Dermis blood vessel endothelial cell (primary cell): ENCODE measurements at regions not wholly inside any gene's neighbourhood (a gene's known extent, or its start where the extent isn't known, plus 50 kb on each side); places are given as distances from the start of the nearest gene placed in this dataset.

Experiments
- DNase-seq: peaks from one replicate; pipeline ENCODE4 v3.0.0; 2010

DNA sequence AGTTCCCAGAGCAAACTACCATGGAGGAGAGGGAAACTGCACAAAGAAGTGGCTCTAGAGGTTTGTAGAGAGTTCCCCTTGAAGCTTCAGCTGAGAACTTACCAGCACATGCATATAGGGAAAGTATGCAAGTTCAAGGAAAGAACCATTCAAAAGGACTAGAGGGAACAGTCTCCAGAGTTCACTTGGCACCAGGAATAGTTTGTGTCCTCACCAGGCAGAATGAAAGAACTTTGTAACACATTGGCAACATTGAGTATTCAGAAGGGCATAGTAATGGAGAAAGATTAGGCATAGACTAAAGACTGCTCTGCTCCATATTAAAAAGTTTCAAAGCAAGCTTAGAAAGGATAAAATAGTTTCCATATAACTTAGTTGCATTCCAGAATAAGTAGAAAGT lies 155.4 kb upstream of the TOM1L1 start:
- no peak for DNase-seq

DNA sequence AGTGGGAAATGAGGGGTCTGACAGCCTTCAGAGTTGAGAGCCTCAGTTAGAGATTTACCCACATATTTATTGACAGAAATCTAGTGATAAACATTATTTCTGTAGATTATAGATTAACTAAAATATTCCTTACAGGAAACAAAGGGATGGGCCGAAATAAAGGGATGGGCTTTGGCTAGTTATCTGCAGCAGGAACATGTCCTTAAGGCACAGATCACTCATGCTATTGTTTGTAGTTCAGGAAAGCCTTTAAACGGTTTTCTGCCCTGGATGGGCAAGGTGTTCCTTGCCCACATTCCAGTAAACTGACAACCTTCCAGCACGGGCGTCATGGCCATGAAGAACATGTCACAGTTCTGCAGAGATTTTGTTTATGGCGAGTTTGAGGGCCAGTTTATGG lies 154.8 kb upstream of the TOM1L1 start:
- no peak for DNase-seq

DNA sequence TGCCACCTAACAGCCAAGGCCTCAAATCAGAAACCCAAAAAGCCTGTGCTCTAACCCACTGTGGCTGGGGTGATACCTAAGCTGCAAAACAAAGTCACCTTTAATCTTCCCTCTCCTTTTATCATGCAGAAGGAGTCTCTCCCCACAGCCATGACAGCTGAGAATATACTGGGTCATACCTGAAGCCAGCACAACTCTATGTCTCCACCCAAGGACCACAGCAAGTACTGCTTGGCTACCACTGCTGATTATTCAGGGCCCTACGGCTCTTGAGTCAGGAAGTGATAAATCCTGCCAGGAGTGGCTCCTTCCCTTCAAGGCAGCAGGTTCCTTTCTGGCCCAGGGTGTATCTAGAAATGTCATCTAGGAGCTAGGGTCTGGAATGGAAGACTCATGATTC lies 151.5 kb upstream of the TOM1L1 start:
- no peak for DNase-seq

DNA sequence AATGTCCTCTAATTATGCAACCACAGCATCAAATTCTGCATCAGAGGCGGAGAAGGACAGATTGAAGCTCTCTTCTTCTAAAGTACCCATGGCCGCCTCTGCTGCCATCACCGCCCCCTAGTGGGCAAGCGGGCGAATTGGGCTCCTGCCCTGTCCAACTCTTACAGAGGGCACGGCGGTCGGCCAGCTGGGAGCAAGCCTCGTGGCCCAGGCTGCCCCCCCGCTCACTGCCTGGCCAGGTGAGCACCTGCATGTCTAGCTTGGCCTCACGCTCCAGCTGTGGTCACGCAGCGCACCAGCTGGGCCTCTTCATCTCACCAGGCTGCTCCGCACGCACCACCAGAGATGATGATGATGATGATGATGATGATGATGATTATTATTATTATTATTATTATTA lies 146.1 kb upstream of the TOM1L1 start:
- DNase-seq: no peak

DNA sequence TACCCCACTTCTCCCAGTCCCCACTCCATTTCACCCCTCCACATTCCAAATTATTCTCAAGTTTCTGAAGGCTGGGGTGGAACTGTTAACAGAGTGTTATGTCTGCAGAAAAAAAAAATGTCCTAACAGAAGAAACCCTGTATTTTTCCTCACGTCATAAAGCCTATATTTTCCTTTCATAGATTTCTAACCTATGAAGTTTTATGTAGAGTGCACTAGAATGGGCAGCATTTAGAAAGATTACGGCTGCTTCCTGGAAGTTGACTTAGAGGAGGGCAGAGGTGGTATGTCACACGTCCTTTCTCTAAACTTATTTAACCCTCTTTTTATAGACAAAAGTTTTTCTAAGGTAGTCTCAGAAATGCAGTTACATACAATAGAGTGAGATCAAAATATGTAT lies 139.8 kb upstream of the TOM1L1 start:
- DNase-seq: no peak

DNA sequence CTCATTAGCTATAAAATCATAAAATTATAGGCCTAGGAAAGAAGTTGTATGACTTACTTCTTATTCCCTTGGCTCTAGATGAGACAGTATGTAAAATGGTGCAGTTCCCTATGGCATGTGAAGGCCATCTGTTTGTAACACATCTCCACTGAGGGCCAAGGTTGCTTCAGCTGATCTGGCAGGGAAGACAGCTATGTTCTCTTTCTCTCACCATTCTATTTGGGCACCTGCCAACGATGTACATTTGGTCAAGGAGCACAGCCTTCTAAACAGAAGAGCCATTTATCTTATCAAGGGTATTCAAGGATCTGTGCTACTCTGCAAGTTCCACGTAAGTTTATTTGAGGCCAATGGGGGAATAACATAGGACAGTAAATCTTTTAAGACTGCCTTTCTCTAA lies 129.8 kb upstream of the TOM1L1 start:
- DNase-seq: no peak

DNA sequence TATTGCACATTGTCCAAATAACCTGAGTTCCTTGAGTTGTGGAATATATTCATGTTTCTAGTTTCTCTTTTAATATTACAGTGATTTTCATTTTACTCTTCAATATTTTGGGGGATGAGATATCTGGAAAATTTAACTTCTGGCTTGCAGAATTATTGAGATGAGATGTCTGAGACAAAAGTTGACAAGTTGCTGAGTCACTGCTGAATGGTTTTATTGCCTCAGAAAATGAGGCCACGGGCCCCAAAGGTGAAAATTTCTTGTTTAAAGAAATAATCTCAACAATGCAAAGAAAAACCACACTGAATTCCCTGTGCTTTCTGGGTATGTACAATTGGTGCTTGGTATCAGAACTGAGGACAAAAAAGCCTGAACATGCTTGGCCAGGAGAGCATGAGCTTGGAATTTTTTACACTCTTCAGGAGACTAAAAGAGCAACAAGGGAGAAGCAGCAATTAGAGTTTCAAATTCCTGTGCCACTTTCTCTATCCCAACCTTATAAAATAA lies 129.2 kb upstream of the TOM1L1 start:
- no peak for DNase-seq

DNA sequence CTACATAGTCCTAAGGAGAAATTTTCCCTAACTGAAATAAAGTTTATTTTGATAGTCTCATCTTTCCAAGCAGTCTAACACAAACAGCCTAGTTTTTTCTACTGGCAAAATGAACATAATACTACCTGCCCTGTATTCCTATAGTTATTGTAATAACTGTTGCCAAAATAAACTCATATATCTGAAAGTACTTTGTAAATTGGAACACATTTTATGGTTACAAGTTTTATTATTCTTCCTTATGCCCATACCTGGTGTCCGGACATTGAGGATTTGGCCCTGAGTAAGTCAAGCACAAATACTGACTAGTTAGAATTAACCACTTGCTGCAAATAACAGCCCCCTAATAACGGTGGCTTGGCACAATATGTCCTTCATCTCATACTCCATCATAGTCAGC lies 120.4 kb upstream of the TOM1L1 start:
- no peak for DNase-seq

DNA sequence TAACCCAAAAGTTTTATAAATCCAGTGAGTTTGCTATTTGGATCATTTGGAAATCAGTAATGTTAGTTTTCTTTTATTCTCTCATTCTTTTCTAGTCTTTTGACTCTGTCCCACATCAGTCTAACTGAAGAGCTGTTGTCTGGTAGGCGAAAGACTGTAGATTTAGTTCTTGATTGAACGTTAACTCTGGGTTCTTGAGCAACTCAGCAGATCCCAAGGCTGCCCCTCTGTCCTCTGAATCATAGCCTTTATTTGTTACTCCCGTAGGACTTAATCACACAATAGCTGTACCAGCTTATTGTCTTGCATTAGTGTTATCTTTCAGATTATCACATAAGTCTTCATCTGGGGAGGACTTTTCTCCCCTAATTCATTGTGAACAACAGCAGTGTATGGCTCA lies 119.3 kb upstream of the TOM1L1 start:
- DNase-seq: no peak

DNA sequence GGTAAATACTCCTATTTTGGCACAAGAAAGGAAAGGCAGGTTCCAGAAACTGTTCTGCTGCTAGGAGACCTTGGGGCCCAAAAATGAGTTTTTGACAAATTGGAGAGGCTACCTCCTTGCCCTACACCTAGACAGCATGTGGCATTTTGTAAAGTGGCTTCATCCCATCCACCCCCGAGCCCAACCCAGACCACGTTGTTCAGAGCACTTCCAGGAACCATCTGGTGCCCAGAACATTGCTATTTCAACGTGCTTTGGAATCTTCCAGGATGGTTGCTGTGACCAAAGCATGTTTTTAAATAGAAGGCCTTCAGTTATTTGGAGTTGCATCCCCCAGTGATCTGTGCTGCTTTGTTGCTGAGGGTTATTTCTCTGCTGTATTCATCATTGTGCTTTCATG lies 116.3 kb upstream of the TOM1L1 start:
- DNase-seq: no peak

DNA sequence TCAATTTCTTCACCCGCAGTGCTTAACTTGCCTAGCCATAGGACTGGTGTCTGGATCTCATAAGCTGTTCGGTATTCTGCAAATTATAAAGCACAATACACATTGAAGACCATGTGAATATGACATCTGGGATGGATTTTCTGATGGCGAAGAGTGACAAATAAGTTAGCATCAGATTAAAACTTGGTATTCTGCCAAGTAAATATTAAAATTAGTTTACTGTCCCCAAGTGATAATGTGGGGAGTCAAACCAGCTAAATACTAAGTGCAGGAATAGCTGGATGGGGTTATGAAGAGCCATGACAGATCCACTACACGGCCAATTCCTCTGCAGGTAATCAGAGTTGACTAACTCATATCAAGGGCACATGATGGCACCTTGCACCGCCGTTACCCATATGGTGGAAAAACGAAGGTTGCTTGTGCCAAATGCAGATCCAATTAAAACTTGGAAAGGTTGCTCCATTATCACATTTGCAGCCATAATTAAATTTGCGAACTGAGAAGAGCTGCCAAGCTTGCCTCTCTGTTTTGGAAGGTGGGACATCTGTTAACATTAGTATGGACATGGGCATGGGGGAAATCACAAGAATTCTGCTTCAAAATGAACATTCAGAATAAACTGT lies 114.9 kb upstream of the TOM1L1 start:
- DNase-seq: no peak

DNA sequence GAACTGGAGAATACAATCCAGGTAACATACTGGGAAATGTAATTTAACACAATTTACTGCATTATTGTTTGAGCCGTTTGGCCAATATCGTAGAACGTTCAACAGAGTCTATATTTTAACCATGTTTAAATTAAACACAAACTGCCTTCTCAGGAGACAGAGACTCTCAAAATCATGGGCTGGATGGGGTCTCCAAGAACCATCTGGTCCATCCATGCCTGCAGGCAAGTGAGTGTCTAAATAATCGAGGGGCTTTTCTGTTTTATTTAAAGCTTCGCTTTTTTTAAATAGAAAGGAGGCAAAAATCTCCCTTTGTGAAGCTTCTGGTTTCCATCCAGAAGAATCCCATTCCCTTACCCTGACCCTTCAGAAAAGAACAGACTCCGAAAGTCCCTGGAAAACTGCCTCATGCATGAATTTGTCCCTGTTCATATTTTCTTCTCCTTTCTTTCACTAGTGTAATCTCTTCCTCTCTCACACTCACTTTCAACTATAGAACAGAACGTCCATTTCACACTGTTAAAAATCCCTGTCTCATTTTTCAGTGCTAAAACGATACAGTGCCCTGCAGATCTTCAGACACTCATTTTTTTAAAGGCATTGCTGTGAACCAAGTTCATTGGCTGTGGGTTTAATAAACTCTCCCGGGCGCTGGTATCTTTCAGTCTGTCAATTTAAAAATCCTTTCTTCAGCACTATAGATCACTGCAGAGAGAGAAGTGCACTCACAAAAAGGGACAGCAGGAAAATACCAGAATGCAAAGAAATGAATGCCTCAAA lies 111.4 kb upstream of the TOM1L1 start:
- no peak for DNase-seq

DNA sequence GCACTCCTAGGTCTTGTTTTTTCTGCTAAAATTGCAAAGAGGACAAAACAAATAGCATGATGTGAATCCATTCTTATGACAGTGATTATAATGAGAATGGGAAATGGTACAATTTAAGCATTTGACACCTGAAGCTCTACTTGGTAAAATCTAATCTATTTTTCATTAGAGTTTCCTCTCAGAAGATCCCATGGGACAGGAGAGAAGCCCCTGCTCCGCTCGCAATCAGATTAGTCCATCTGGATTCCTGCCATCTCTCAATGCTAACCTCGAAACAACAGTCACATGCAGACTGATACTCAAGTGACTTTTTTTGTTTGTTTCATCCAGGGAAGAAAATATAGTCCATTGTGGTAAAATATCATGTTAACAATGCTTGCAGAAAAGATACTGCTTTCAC lies 107.4 kb upstream of the TOM1L1 start:
- DNase-seq: no peak

DNA sequence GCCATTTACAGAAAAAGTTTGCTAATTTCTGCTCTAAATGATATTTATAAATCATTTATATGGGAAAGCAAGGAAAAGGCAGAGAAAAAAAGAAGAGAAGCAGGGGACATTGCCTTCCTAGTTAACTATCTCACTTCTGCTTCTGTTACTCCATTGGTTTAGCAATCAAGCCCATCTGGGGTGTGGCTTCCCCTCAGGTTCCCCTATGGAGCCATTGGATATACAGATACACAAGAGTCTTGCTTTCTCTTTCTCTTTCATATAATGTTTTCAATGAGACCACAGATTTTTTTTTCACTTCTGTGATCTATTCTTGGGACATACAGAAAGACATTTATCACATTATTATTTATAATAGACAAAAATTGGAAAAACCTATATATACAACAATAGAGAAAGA lies 105.6 kb upstream of the TOM1L1 start:
- no peak for DNase-seq

DNA sequence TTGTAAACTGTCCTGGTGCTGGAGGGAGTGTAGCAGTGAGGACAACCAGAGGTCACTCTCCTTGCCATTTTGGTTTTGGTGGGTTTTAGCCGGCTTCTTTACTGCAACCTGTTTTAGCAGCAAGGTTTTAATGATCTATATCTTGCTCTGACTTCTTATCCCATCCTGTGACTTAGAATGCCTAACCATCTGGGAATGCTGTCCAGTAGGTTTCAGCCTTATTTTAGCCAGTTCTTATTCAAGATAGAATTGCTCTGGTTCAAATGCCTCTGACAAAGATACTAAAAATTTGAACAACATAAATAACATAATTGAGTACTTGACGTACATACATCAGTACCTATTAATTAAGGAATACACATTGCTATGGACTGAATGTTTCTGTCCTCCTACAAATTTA lies 93.3 kb upstream of the TOM1L1 start:
- no peak for DNase-seq

DNA sequence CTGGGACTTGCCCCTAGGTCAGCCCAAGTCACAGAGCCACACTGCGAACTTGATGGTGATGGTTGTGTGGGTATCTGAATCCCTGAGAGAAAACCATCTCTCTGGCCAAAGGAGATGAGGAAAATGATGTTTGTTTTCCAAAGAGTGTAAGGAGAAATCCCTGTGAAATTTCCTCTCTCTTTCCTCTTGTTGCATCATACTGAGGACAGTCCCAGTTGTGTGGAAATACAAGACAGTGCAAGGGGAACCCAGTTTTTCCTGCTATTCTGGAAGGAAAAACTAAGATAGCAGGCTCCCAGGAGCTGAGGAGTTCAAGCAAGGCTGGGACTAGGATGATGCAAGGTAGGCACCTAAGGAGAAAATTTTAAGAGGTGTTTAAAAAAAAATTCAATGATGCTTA lies 86.8 kb upstream of the TOM1L1 start:
- DNase-seq: no peak

DNA sequence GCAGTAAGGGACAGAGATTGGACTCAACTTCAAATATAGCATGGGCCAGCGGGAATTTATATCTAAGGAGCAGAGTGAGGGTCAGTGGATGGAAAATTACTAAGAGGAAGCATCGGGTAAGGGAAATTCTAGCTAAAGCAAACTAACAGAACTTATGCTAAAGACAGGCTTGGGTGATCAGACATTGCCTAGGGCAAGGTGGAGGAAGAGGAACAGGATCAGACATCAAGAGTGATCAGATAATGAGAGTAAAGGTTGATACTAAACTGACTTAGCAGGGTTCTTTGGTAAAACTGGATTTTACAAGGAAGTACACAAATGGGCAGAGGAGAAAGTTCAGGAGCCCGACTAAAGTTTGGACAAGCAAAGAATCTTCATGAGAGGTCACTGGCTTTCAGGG lies 86.3 kb upstream of the TOM1L1 start:
- no peak for DNase-seq

DNA sequence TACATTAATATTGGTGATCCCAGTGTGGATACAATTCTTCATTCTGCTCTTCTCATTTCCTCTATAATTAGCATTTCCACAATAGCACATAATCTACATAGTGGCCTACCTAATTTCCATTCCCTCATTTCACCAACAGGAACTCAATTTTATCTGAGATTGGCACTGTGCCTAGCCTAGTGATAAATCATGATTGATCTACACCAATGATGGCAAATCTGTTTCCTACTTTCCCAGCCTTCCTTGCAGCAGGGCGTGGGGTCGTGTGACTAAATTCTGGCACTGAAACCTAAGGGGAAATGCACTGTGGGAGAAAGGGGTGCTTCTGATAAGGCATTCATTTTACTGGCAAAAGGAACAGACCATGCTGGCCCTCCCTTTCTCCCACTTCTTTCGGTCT lies 66.6 kb upstream of the TOM1L1 start:
- no peak for DNase-seq

DNA sequence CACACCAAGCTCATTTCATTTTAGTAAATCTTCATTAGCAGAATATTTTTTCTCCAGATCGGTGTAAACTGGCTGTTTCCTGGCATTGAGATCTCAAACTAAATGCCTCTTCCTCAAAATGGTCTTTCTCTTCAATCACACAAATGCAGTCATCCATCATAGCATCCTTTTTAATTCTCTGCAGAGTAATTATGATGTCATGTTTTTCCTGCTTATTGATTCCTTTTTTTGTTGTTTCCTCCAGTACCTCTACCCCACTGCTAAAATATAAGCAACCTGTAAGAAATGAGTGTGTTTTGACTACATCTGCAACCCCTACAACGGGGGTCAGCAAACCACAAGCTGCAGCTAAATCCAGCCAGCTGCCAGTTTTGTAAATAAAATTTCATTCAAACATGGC lies 65.6 kb upstream of the TOM1L1 start:
- DNase-seq: no peak

DNA sequence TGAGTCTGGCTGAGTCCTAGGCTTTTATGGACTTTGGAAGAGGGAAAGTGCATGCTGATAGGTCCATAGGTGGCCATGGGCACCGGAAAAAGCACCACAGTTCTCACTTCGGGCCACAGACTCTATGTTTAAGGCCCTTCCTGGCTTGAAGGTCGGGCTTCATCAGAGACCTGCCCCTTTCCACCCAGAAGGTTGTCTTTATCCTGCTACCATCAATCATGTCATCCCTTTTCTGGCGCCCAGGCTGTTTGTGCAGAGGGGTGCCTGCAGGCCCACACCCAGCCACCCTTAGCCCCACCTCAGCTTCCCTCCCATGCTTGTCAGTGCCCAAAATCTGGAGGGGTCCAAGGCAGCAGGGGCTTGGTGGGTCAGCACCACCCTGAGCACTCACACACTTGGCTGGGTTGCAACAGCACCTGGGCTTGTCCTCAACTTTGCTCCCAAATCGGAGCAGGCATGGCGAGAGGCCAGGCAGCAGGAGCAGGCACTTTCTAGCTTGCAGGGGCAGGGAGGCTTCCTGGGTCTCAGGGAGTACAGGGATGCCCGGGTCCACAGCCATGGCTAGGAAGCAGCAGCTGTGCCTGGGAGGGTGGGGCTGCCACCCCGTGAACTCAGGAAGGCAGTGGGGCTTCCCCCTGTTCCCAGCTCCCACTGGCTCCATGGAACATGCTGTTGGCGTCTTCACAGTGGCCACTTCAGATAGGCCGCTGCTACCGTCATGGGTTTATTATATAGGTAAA lies 63.8 kb upstream of the TOM1L1 start:
- DNase-seq: no peak

DNA sequence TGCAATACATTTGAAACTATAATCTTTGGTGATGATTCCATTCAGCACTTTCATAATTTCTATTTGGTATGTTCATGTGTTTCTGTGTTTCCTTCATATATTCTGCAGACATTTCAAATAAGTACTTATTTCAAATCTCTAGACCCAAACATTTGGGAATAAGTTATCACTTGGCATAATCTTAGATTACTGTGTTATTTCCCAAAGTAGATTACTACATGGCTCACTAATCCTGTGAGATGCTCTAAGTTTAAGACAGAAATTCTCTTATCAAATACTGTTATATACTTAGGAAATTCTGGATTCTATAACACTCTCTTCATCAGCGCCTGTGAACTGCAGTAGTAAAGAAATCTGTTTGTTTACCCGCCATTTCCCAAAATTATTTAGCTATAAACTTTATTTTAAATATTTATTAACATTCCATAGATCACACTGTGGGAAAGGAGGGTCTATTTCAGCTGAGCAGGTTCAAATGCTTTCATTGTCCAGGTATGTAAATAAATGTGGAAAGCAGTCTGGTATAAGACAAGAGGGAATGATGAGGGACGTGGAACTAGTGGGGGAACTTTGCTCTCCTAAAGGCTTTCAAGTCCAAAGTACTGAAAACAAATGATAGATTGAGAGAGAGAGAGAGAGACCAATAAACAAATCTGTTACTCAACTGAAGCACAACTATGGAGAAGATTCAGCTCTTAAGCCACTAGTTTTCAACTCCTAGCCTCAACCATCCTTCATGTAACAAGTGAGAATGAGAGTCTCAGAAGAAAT lies 61.8 kb upstream of the TOM1L1 start:
- DNase-seq: no peak

DNA sequence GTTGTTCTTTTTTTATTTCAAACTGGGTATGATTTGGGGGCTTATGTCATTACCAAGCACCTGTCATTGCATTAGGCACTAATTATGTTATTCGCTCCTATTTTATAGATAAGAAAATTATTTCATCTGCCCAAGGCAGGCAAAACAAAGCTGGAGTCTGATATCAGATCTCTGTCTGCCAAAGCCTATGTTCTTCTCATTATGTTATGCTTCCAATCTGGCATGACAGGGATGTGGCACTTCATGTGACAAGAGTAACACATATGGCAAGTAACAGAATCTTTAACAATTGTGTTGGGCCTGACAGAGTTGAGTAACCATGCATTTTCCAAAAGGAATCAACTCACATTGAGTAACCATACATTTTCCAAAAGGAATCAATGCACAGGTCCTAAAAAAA lies 61.2 kb upstream of the TOM1L1 start:
- DNase-seq: no peak
